Neural cell (in vitro differentiated cells): ENCODE measurements at regions not wholly inside any gene's neighbourhood (a gene's known extent, or its start where the extent isn't known, plus 50 kb on each side); places are given as distances from the start of the nearest gene placed in this dataset.

ENCODE experiments used
- H2AFZ ChIP-seq: fragments of 200-600, 300-800 bp; sonication (generic), shearing (Covaris generic); 2 replicates; pipeline ENCODE4 v1.6.0; 2014; ENCODE audit warnings: low read depth, mild to moderate bottlenecking, antibody characterized with exemption, low read length, moderate library complexity
- H3F3A ChIP-seq: fragments of 200-600 bp; shearing (Covaris generic); 2 replicates; pipeline ENCODE4 v1.6.1; 2016; ENCODE audit warnings: mild to moderate bottlenecking, moderate library complexity, mixed read lengths, antibody characterized with exemption, low read length; ENCODE audit not compliant: insufficient read depth, poor library complexity, severe bottlenecking
- H3K27ac ChIP-seq: fragments of 200-600, 300-800 bp; sonication (generic), shearing (Covaris generic); 2 replicates; pipeline ENCODE4 v1.5.1; 2014; ENCODE audit warnings: mild to moderate bottlenecking, low read length, moderate library complexity
- H3K27me3 ChIP-seq: fragments of 300-800, 200-600 bp; sonication (generic), shearing (Covaris generic); 2 replicates; pipeline ENCODE4 v1.6.0; 2014; ENCODE audit warnings: mild to moderate bottlenecking, low read depth, low read length, moderate library complexity; ENCODE audit not compliant: insufficient read depth
- H3K36me3 ChIP-seq: fragments of 300-800, 200-600 bp; sonication (generic), shearing (Covaris generic); 2 replicates; pipeline ENCODE4 v1.5.1; 2014; ENCODE audit warnings: mild to moderate bottlenecking, antibody characterized with exemption, low read length, moderate library complexity; ENCODE audit not compliant: insufficient read depth
- H3K4me2 ChIP-seq: fragments of 300-800, 200-600 bp; sonication (generic), shearing (Covaris generic); 2 replicates; pipeline ENCODE4 v1.6.0; 2014; ENCODE audit warnings: mild to moderate bottlenecking, low read length
- H3K4me3 ChIP-seq: fragments of 300-800, 200-600 bp; sonication (generic), shearing (Covaris generic); 2 replicates; pipeline ENCODE4 v1.5.1; 2014; ENCODE audit warnings: mild to moderate bottlenecking, low read length, moderate library complexity
- H3K79me2 ChIP-seq: fragments of 200-600 bp; shearing (Covaris generic); replicated peaks from 2 replicates; pipeline ENCODE4 v1.6.0; 2014; ENCODE audit warnings: mild to moderate bottlenecking, low read length, moderate library complexity; ENCODE audit not compliant: insufficient read depth
- H3K9ac ChIP-seq: fragments of 300-800, 200-600 bp; sonication (generic), shearing (Covaris generic); 2 replicates; pipeline ENCODE4 v1.6.1; 2016; ENCODE audit warnings: mild to moderate bottlenecking, low read length, mixed read lengths
- H3K9me2 ChIP-seq: fragments of 200-600 bp; shearing (Covaris generic); 2 replicates; pipeline ENCODE4 v1.6.1; 2016; ENCODE audit warnings: mild to moderate bottlenecking, low read length, mixed read lengths; ENCODE audit not compliant: insufficient read depth
- H3K9me3 ChIP-seq: fragments of 200-600, 300-800 bp; sonication (generic), shearing (Covaris generic); 2 replicates; pipeline ENCODE4 v1.6.1; 2016; ENCODE audit warnings: mild to moderate bottlenecking, mixed run types, low read length, moderate library complexity, mixed read lengths
- H4K20me1 ChIP-seq: fragments of 200-600 bp; shearing (Covaris generic); 2 replicates; pipeline ENCODE4 v1.6.1; 2016; ENCODE audit warnings: mild to moderate bottlenecking, mixed run types; ENCODE audit not compliant: insufficient read depth
- EP300 ChIP-seq: fragments of 450-650 bp; conservative IDR thresholded peaks from 2 replicates; pipeline ENCODE4 v1.6.1; 2014; ENCODE audit warnings: antibody characterized with exemption, mild to moderate bottlenecking, moderate library complexity; ENCODE audit not compliant: poor library complexity, severe bottlenecking
- EZH2 ChIP-seq: fragments of 200-600, 300-800 bp; shearing (Covaris generic), sonication (generic); IDR thresholded peaks from 2 replicates; pipeline ENCODE4 v1.6.1; 2014; ENCODE audit warnings: antibody characterized with exemption, low read length, borderline replicate concordance, mild to moderate bottlenecking; ENCODE audit not compliant: insufficient read depth, poor library complexity, severe bottlenecking
- MXI1 ChIP-seq: fragments of 450-650 bp; conservative IDR thresholded peaks from 2 replicates; pipeline ENCODE4 v1.6.1; 2014; ENCODE audit warnings: antibody characterized with exemption, mild to moderate bottlenecking; ENCODE audit not compliant: poor library complexity, severe bottlenecking
- POLR2AphosphoS5 ChIP-seq: IDR thresholded peaks from 2 replicates; pipeline ENCODE4 v1.6.1; 2012
- RAD21 ChIP-seq: fragments of 450-650 bp; conservative IDR thresholded peaks from 2 replicates; pipeline ENCODE4 v1.6.1; 2014; ENCODE audit warnings: antibody characterized with exemption, mild to moderate bottlenecking, moderate library complexity
- SMC3 ChIP-seq: fragments of 450-650 bp; conservative IDR thresholded peaks from 2 replicates; pipeline ENCODE4 v1.6.1; 2014; ENCODE audit warnings: antibody characterized with exemption, mild to moderate bottlenecking, moderate library complexity; ENCODE audit not compliant: poor library complexity
- TAF1 ChIP-seq: IDR thresholded peaks from 2 replicates; pipeline ENCODE4 v1.6.1; 2012; ENCODE audit warnings: low read depth
- TF ChIP-seq, protein P1 (sequence below): IDR thresholded peaks from 2 replicates; pipeline ENCODE4 v1.6.1; 2012; ENCODE audit warnings: borderline replicate concordance
- TF ChIP-seq, protein P2 (sequence below): fragments of 450-650 bp; IDR thresholded peaks from 2 replicates; pipeline ENCODE4 v1.5.1; 2014; ENCODE audit warnings: antibody characterized with exemption, mild to moderate bottlenecking, moderate library complexity; ENCODE audit not compliant: poor library complexity, severe bottlenecking

- TF ChIP-seq TAF1: no peak
- TF ChIP-seq MXI1: no peak
- TF ChIP-seq SMC3: no peak
- TF ChIP-seq, protein P1, sequence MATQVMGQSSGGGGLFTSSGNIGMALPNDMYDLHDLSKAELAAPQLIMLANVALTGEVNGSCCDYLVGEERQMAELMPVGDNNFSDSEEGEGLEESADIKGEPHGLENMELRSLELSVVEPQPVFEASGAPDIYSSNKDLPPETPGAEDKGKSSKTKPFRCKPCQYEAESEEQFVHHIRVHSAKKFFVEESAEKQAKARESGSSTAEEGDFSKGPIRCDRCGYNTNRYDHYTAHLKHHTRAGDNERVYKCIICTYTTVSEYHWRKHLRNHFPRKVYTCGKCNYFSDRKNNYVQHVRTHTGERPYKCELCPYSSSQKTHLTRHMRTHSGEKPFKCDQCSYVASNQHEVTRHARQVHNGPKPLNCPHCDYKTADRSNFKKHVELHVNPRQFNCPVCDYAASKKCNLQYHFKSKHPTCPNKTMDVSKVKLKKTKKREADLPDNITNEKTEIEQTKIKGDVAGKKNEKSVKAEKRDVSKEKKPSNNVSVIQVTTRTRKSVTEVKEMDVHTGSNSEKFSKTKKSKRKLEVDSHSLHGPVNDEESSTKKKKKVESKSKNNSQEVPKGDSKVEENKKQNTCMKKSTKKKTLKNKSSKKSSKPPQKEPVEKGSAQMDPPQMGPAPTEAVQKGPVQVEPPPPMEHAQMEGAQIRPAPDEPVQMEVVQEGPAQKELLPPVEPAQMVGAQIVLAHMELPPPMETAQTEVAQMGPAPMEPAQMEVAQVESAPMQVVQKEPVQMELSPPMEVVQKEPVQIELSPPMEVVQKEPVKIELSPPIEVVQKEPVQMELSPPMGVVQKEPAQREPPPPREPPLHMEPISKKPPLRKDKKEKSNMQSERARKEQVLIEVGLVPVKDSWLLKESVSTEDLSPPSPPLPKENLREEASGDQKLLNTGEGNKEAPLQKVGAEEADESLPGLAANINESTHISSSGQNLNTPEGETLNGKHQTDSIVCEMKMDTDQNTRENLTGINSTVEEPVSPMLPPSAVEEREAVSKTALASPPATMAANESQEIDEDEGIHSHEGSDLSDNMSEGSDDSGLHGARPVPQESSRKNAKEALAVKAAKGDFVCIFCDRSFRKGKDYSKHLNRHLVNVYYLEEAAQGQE: no peak
- TF ChIP-seq, protein P2, sequence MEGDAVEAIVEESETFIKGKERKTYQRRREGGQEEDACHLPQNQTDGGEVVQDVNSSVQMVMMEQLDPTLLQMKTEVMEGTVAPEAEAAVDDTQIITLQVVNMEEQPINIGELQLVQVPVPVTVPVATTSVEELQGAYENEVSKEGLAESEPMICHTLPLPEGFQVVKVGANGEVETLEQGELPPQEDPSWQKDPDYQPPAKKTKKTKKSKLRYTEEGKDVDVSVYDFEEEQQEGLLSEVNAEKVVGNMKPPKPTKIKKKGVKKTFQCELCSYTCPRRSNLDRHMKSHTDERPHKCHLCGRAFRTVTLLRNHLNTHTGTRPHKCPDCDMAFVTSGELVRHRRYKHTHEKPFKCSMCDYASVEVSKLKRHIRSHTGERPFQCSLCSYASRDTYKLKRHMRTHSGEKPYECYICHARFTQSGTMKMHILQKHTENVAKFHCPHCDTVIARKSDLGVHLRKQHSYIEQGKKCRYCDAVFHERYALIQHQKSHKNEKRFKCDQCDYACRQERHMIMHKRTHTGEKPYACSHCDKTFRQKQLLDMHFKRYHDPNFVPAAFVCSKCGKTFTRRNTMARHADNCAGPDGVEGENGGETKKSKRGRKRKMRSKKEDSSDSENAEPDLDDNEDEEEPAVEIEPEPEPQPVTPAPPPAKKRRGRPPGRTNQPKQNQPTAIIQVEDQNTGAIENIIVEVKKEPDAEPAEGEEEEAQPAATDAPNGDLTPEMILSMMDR: no peak
- TF ChIP-seq RAD21: no peak
- no peak for TF ChIP-seq EP300
- no peak for TF ChIP-seq POLR2AphosphoS5
- no peak for TF ChIP-seq EZH2
Observed at GRCh38 chr11:104524254-104524653, 360.3 kb upstream of the PDGFD start.

DNA sequence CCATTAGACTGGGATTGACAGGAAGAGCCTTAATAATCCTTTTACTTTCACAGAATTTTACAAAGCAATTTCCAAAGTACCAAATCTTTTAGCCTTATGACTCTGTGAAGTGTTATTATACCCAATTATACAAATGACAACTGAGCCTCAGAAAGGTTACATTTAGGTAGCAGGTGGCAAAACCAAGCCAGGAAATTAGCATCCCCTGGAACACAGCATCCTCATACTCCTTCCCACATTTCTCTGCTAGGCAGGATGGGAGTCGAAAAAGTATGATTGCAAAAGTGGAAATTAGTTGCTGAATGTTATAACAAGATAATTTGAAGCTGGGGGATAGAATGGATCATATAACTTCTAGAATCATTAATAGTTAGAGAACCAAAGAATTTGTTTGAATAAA lies 359.7 kb upstream of the PDGFD start:
- Histone ChIP-seq H3K79me2 (no peaks in the 10 kb centered on the region), H3K27me3 (no peaks in the 10 kb centered on the region), H4K20me1 (no peaks in the 10 kb centered on the region), H3K4me3 (no peak overlapping the region), H3K9me3 (no peaks in the 10 kb centered on the region), H3K9ac (no peak overlapping the region), H2AFZ (no peak overlapping the region), H3K36me3 (no peaks in the 10 kb centered on the region), H3K27ac (no peak overlapping the region), H3K9me2 (no peaks in the 10 kb centered on the region), H3F3A (no peaks in the 10 kb centered on the region), H3K4me2 (no peak overlapping the region)
- TF ChIP-seq POLR2AphosphoS5: no peak
- TF ChIP-seq, protein P2: no peak

More at GRCh38 chr11:104524254-104524653, 360.3 kb upstream of the PDGFD start:
- H3K4me2 ChIP-seq: no peak overlapping the region
- H3K79me2 ChIP-seq: no peaks in the 10 kb centered on the region
- H3K9me3 ChIP-seq: no peaks in the 10 kb centered on the region
- no peaks in the 10 kb centered on the region for H3K36me3 ChIP-seq
- H2AFZ ChIP-seq: no peak overlapping the region
- H3K9me2 ChIP-seq: no peaks in the 10 kb centered on the region
- no peaks in the 10 kb centered on the region for H3F3A ChIP-seq
- no peak overlapping the region for H3K9ac ChIP-seq
- no peaks in the 10 kb centered on the region for H4K20me1 ChIP-seq
- H3K27me3 ChIP-seq: no peaks in the 10 kb centered on the region
- H3K27ac ChIP-seq: no peak overlapping the region
- H3K4me3 ChIP-seq: no peak overlapping the region
